ENCODE measurements at regions not wholly inside any gene's neighbourhood (a gene's known extent, or its start where the extent isn't known, plus 50 kb on each side); places are given as distances from the start of the nearest gene placed in this dataset.

- H3K27ac ChIP-seq, result no peak overlapping the region
- intact Hi-C loops (cut with DNase I), result no loop called here
- 67 to 78% methylated on average over 6 of the region's 6 CpGs for WGBS, 2 donors
- H3K27me3 ChIP-seq, result no peaks in the 10 kb centered on the region
- no peaks in the 10 kb centered on the region for H3K36me3 ChIP-seq (replicated peaks in 1 of 2; ENCODE audit: insufficient read depth in 1 of 2, low read depth in 2 of 2)
- TF ChIP-seq CTCF (IDR thresholded peaks at IDR 0.05), result no peak
- no peak for TF ChIP-seq POLR2A (IDR thresholded peaks at IDR 0.05)
- no peak for DNase-seq
- no peak for ATAC-seq
- no peaks in the 10 kb centered on the region for H3K4me1 ChIP-seq
- H3K9me3 ChIP-seq, result no peaks in the 10 kb centered on the region
- no peak overlapping the region for H3K4me3 ChIP-seq
Measured at GRCh38 chr2:236417150-236417549, 152.5 kb upstream of the ACKR3 start.

DNA sequence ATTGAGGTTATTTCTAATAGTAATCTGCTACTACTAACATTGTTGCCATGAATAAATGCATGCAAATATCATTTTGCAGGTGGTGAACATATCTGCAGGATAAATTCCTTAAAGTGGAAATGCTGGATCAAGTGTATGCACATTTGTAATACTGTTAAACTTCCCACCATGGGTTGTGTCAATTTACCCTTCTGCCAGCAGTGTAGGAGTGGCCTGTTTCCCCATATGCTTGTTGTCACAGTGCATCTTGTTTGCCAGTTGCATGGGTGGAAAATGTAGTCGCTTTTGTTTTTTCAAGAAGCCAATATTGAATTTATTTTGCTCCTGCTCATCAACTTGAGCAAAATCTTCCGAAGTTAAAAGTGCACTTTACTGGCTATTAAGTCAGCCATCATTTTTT, 139.0 kb upstream of the ACKR3 start:
- Histone ChIP-seq H3K4me3 (no peak overlapping the region), H3K27ac (no peak overlapping the region), H3K4me1 (no peaks in the 10 kb centered on the region), H3K36me3 (replicated peaks in 1 of 2; ENCODE audit: insufficient read depth in 1 of 2, low read depth in 2 of 2) (no peaks in the 10 kb centered on the region), H3K27me3 (no peaks in the 10 kb centered on the region), H3K9me3 (no peaks in the 10 kb centered on the region)
- intact Hi-C loops (cut with DNase I), result no loop called here
- ATAC-seq (no peak), DNase-seq (no peak)
- 64 to 78% methylated on average over 2 of the region's 2 CpGs for WGBS, 2 donors
- TF ChIP-seq POLR2A (IDR thresholded peaks at IDR 0.05) (no peak), CTCF (IDR thresholded peaks at IDR 0.05) (no peak)

GRCh38 chr2:236434593-236434992, 135.0 kb upstream of the ACKR3 start:
- no peaks in the 10 kb centered on the region for H3K36me3 ChIP-seq (replicated peaks in 1 of 2; ENCODE audit: insufficient read depth in 1 of 2, low read depth in 2 of 2)
- no peaks in the 10 kb centered on the region for H3K4me1 ChIP-seq
- H3K27ac ChIP-seq, result no peak overlapping the region
- H3K4me3 ChIP-seq, result no peak overlapping the region
- TF ChIP-seq CTCF (IDR thresholded peaks at IDR 0.05) (no peak), POLR2A (IDR thresholded peaks at IDR 0.05) (no peak)
- ATAC-seq (no peak), DNase-seq (no peak)
- H3K9me3 ChIP-seq, result no peaks in the 10 kb centered on the region
- no peaks in the 10 kb centered on the region for H3K27me3 ChIP-seq
- intact Hi-C loops (cut with DNase I), result no loop called here
- WGBS, 2 donors, result 61 to 67% methylated on average over 3 of the region's 3 CpGs

- WGBS, 2 donors, result 68 to 72% methylated on average over 6 of the region's 6 CpGs
- no peaks in the 10 kb centered on the region for H3K36me3 ChIP-seq (replicated peaks in 1 of 2; ENCODE audit: insufficient read depth in 1 of 2, low read depth in 2 of 2)
- ATAC-seq (no peak), DNase-seq (no peak)
- H3K4me1 ChIP-seq, result no peaks in the 10 kb centered on the region
- no peaks in the 10 kb centered on the region for H3K9me3 ChIP-seq
- H3K27me3 ChIP-seq, result no peaks in the 10 kb centered on the region
- intact Hi-C loops (cut with DNase I), result no loop called here
- no peak for TF ChIP-seq CTCF (IDR thresholded peaks at IDR 0.05)
- TF ChIP-seq POLR2A (IDR thresholded peaks at IDR 0.05), result no peak
- H3K27ac ChIP-seq, result no peak overlapping the region
- no peak overlapping the region for H3K4me3 ChIP-seq
Measured at GRCh38 chr2:236440110-236440881, 129.3 kb upstream of the ACKR3 start.

GRCh38 chr2:236444187-236444586, 125.4 kb upstream of the ACKR3 start:
- 59 to 70% methylated on average over 3 of the region's 3 CpGs for WGBS, 2 donors
- no peak overlapping the region for H3K27ac ChIP-seq
- DNase-seq (no peak), ATAC-seq (no peak)
- no peaks in the 10 kb centered on the region for H3K4me1 ChIP-seq
- no peaks in the 10 kb centered on the region for H3K36me3 ChIP-seq (replicated peaks in 1 of 2; ENCODE audit: insufficient read depth in 1 of 2, low read depth in 2 of 2)
- TF ChIP-seq CTCF (IDR thresholded peaks at IDR 0.05) (no peak), POLR2A (IDR thresholded peaks at IDR 0.05) (no peak)
- no peak overlapping the region for H3K4me3 ChIP-seq
- no peaks in the 10 kb centered on the region for H3K9me3 ChIP-seq
- no peaks in the 10 kb centered on the region for H3K27me3 ChIP-seq
- intact Hi-C loops (cut with DNase I), result no loop called here

Data from body of pancreas (tissue), 4 donors.